ENCODE measurements at regions not wholly inside any gene's neighbourhood (a gene's known extent, or its start where the extent isn't known, plus 50 kb on each side); places are given as distances from the start of the nearest gene placed in this dataset.
A peak's percentile ranks its signal among the peaks of the same experiment; 100 is the strongest.

DNA sequence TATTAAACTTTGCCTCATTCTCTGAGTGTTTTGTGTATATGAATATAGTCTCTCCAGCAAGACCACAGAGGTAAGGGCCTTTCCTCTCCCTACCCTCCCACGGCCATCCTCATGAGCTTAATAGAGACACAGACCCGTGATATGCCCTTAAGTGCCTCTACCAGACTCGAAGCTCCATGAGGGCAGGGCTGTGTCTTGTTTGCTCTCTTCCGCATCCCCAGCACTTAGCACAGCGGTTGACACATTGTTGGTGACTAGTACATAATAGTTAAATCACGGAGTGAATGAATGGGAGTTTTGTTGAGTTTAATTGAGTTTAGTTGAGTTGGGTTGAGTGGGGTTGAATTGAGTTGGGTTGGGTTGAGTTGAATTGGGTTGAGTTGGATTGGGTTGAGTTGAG is 122.3 kb downstream of the ZFP36L2 start:
- no peak overlapping the region for H3K4me3 ChIP-seq (ENCODE audit: extremely low read depth, insufficient read depth, low read length, poor library complexity, severe bottlenecking)
- peaks cover 3% of the 10 kb centered on the region for H3K9me3 ChIP-seq (ENCODE audit: control insufficient read depth, low read length)
- no peaks in the 10 kb centered on the region for H3K36me3 ChIP-seq (ENCODE audit: control insufficient read depth, insufficient read depth, low read length)
- 94 to 100% methylated on average over 6 of the region's 6 CpGs for WGBS, 2 experiments (ENCODE audit: insufficient coverage in 2 of 2)
- H3K27ac ChIP-seq (ENCODE audit: low read depth, low read length, severe bottlenecking) = no peak overlapping the region
- peaks cover 8% of the 10 kb centered on the region for H3K4me1 ChIP-seq (ENCODE audit: control insufficient read depth, insufficient read depth, low read length, poor library complexity, severe bottlenecking)

DNA sequence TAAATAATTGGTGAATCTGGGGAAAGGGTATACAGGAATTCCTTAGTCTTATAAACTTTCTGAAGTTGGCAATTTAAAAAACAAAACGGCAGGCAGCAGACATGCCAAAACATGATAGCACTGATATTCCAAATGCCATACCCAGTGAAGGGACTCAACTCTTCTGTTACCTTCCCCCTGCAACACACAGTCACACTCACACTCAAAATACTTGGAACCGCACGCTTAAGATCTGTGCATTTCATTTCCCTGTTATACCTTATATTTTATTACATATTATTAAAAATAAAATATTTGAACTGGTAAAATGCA is 123.4 kb downstream of the ZFP36L2 start:
- peaks cover 3% of the 10 kb centered on the region for H3K9me3 ChIP-seq (ENCODE audit: control insufficient read depth, low read length)
- H3K4me3 ChIP-seq (ENCODE audit: extremely low read depth, insufficient read depth, low read length, poor library complexity, severe bottlenecking) = no peak overlapping the region
- H3K4me1 ChIP-seq (ENCODE audit: control insufficient read depth, insufficient read depth, low read length, poor library complexity, severe bottlenecking) = peaks cover 8% of the 10 kb centered on the region
- no peak overlapping the region for H3K27ac ChIP-seq (ENCODE audit: low read depth, low read length, severe bottlenecking)
- no peaks in the 10 kb centered on the region for H3K36me3 ChIP-seq (ENCODE audit: control insufficient read depth, insufficient read depth, low read length)
- 100% methylated on average over 1 of the region's 3 CpGs for WGBS, 2 experiments (ENCODE audit: insufficient coverage in 2 of 2)

DNA sequence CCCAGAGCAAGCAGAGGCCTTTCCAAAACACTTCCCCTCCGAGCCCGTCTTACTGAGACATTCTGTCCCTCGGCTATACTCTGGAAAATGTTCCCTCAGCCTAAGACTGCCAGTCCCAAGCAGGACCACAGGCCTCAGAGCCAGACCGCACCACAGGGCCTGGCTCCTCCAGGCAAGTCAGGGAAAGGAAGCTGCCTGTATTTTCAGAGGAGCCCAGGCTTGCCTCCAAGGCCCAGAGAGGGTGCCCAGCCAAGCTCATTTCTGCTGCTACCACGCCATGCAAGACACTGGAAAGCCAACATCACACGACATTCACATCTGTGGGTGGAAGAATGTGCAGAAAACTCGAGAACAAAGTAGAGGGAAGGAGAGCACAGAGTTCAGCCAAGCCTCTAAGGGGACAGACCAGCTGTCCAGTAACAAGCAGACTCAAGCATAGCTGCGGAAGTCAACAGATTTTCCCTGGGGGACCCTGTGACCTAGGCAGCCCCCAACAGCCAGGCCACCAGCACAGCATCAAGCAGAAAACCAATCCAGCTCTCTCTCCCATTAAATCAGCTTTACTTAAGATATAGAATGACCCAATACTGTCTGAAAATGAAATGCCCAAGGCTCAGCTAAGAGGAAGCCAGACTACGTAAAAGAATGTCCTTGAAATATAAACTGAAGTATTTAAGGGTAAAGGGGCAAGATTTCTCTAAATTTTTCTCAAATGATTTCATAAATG is 123.9 kb downstream of the ZFP36L2 start:
- WGBS, 2 experiments (ENCODE audit: insufficient coverage in 2 of 2) = 87 to 98% methylated on average over 7 of the region's 9 CpGs
- Histone ChIP-seq H3K9me3 (ENCODE audit: control insufficient read depth, low read length) (peaks cover 3% of the 10 kb centered on the region), H3K4me1 (ENCODE audit: control insufficient read depth, insufficient read depth, low read length, poor library complexity, severe bottlenecking) (peaks cover 8% of the 10 kb centered on the region), H3K36me3 (ENCODE audit: control insufficient read depth, insufficient read depth, low read length) (no peaks in the 10 kb centered on the region), H3K4me3 (ENCODE audit: extremely low read depth, insufficient read depth, low read length, poor library complexity, severe bottlenecking) (no peak overlapping the region), H3K27ac (ENCODE audit: low read depth, low read length, severe bottlenecking) (no peak overlapping the region)

DNA sequence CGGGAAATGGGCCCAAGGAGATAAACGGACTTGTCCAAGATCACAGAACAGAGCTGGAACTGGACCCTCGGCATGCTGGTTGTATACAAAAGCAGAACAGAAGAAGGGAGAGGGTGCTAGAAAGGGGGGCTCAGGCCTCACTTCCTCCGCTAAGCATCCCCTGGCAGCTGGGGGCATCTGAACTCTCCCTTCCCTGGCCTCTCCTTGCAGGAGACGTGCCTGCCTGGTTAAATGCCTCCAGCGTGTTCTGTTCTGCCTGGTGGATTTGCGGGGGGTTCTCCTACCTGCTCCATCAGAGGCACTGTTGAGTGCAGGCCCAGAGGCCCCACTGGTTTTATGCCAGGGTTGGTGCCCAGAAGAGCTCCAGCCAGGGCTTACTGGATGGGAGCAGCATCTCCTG is 124.7 kb downstream of the ZFP36L2 start:
- 89 to 97% methylated on average over 6 to 7 of the region's 7 CpGs for WGBS, 2 experiments (ENCODE audit: insufficient coverage in 2 of 2)
- H3K36me3 ChIP-seq (ENCODE audit: control insufficient read depth, insufficient read depth, low read length) = no peaks in the 10 kb centered on the region
- no peak overlapping the region for H3K4me3 ChIP-seq (ENCODE audit: extremely low read depth, insufficient read depth, low read length, poor library complexity, severe bottlenecking)
- no peak overlapping the region for H3K27ac ChIP-seq (ENCODE audit: low read depth, low read length, severe bottlenecking)
- peaks cover 8% of the 10 kb centered on the region for H3K4me1 ChIP-seq (ENCODE audit: control insufficient read depth, insufficient read depth, low read length, poor library complexity, severe bottlenecking)
- H3K9me3 ChIP-seq (ENCODE audit: control insufficient read depth, low read length) = peaks cover 3% of the 10 kb centered on the region

DNA sequence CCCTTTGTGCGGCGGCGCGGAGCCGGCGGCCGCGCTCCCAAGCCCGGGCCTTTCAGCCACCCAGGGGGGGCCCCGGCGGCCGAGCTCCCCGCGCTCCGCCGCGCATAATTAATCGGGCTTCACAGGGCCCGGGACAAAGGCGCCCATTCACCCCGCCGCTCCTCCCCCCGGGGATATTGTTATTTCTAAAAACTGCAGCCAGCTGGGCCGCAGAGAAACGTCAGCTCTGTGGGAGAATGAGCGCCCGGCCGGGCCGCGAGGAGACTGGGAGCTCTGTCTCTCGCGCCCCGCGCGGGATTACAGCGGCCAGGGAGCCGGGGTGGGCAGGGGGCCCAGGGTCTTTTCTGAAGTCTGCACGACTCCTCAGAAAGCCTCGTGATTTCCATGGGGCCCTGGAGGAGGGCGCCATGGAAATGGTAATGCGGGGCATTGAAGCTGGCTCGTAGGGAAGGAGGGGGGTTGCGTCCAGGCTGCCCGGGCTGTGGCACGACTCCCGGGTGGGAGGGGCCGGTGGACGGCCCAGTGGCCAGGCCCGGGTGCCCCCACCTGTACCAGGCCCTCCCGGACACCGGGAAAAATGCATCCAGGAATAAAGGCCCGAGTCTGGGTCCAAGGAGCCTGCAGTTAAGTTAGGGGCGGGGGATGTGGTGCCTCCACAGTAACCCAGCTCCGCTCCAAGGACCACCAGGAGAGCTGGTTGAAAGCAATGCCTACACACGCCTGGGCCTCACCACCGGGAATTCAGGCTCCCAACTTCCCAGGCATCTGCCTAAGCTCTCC is 125.3 kb downstream of the ZFP36L2 start:
- Histone ChIP-seq H3K4me1 (ENCODE audit: control insufficient read depth, insufficient read depth, low read length, poor library complexity, severe bottlenecking) (peaks cover 8% of the 10 kb centered on the region), H3K9me3 (ENCODE audit: control insufficient read depth, low read length) (peaks cover 3% of the 10 kb centered on the region), H3K4me3 (ENCODE audit: extremely low read depth, insufficient read depth, low read length, poor library complexity, severe bottlenecking) (no peak overlapping the region), H3K36me3 (ENCODE audit: control insufficient read depth, insufficient read depth, low read length) (no peaks in the 10 kb centered on the region), H3K27ac (ENCODE audit: low read depth, low read length, severe bottlenecking) (peak overlapping the region; percentile 73)
- 15 to 18% methylated on average over 36 to 55 of the region's 56 CpGs for WGBS, 2 experiments (ENCODE audit: insufficient coverage in 2 of 2)

DNA sequence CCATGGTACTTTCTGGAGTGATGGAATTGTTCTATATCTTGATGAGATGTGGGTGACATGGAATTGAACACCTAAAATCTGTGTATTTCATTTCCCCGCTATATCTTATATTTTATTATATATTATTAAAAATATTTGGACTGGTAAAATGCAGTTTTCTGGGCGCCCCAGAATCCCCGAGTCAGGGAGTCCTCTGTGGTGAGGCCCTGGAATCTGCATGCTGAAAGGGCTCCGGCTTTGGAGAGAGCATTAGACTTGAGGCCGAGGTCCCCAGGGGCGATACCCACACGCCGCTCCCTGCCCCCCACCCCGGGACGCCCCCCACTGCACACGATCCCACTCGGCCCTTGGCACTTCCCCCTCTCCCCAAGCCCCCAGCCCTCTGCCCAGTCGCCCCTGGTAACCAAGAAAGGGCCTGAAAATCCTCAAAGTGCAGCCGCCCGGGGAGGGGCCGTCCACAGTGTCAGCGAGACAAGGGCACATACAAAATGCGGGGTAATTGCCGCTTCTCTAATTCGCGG is 126.0 kb downstream of the ZFP36L2 start:
- 26 to 31% methylated on average over 6 to 15 of the region's 21 CpGs for WGBS, 2 experiments (ENCODE audit: insufficient coverage in 2 of 2)
- H3K27ac ChIP-seq (ENCODE audit: low read depth, low read length, severe bottlenecking) = peak overlapping the region; percentile 73

DNA sequence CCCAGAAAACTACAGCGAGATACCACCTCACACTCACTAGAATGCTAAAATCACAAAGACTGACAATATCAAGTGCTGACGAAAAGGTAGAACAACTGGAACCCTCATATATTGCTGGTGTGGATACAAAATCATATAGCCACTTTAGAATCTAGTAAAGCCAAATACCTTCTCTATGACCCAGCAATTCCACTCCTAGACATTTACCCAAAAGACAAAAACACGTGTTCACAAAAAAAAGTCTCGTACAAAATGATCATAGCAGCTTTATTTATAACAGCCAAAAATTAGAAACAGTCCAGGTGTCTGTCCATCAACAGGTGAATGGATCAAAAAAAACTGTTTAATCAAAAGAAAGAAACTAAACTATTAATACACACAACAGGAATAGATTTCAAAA is 126.6 kb downstream of the ZFP36L2 start:
- H3K9me3 ChIP-seq (ENCODE audit: control insufficient read depth, low read length) = peaks cover 6% of the 10 kb centered on the region
- H3K27ac ChIP-seq (ENCODE audit: low read depth, low read length, severe bottlenecking) = no peak overlapping the region
- 60 to 97% methylated on average over 1 to 4 of the region's 4 CpGs for WGBS, 2 experiments (ENCODE audit: insufficient coverage in 2 of 2)
- peaks cover 8% of the 10 kb centered on the region for H3K4me1 ChIP-seq (ENCODE audit: control insufficient read depth, insufficient read depth, low read length, poor library complexity, severe bottlenecking)
- H3K4me3 ChIP-seq (ENCODE audit: extremely low read depth, insufficient read depth, low read length, poor library complexity, severe bottlenecking) = no peak overlapping the region
- no peaks in the 10 kb centered on the region for H3K36me3 ChIP-seq (ENCODE audit: control insufficient read depth, insufficient read depth, low read length)

More for the DNA sequence above, 126.0 kb downstream of the ZFP36L2 start:
- H3K9me3 ChIP-seq (ENCODE audit: control insufficient read depth, low read length) = peaks cover 3% of the 10 kb centered on the region
- no peaks in the 10 kb centered on the region for H3K36me3 ChIP-seq (ENCODE audit: control insufficient read depth, insufficient read depth, low read length)
- peaks cover 8% of the 10 kb centered on the region for H3K4me1 ChIP-seq (ENCODE audit: control insufficient read depth, insufficient read depth, low read length, poor library complexity, severe bottlenecking)
- no peak overlapping the region for H3K4me3 ChIP-seq (ENCODE audit: extremely low read depth, insufficient read depth, low read length, poor library complexity, severe bottlenecking)

DNA sequence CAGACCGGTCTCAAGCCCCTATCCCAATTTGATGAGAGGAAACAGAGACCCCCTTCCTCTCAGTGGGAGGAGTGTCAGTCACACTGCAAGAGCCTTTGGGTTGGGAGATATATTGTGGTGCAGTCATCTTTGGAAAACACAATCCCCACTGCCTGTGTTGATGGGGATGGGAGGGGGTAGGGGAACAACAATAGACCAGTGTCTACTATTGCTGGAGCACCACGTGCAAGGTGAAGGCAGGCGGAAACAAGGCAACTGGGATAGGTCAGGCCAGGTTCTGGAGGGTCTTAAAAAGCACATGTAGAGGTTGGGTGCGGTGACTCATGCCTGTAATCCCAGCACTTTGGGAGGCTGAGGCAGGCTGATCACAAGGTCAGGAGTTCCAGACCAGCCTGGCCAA is 127.9 kb downstream of the ZFP36L2 start:
- H3K4me3 ChIP-seq (ENCODE audit: extremely low read depth, insufficient read depth, low read length, poor library complexity, severe bottlenecking) = no peak overlapping the region
- H3K27ac ChIP-seq (ENCODE audit: low read depth, low read length, severe bottlenecking) = no peak overlapping the region
- peaks cover 8% of the 10 kb centered on the region for H3K4me1 ChIP-seq (ENCODE audit: control insufficient read depth, insufficient read depth, low read length, poor library complexity, severe bottlenecking)
- H3K36me3 ChIP-seq (ENCODE audit: control insufficient read depth, insufficient read depth, low read length) = no peaks in the 10 kb centered on the region
- H3K9me3 ChIP-seq (ENCODE audit: control insufficient read depth, low read length) = peaks cover 7% of the 10 kb centered on the region
- WGBS, 2 experiments (ENCODE audit: insufficient coverage in 2 of 2) = 90 to 92% methylated on average over 3 of the region's 4 CpGs

DNA sequence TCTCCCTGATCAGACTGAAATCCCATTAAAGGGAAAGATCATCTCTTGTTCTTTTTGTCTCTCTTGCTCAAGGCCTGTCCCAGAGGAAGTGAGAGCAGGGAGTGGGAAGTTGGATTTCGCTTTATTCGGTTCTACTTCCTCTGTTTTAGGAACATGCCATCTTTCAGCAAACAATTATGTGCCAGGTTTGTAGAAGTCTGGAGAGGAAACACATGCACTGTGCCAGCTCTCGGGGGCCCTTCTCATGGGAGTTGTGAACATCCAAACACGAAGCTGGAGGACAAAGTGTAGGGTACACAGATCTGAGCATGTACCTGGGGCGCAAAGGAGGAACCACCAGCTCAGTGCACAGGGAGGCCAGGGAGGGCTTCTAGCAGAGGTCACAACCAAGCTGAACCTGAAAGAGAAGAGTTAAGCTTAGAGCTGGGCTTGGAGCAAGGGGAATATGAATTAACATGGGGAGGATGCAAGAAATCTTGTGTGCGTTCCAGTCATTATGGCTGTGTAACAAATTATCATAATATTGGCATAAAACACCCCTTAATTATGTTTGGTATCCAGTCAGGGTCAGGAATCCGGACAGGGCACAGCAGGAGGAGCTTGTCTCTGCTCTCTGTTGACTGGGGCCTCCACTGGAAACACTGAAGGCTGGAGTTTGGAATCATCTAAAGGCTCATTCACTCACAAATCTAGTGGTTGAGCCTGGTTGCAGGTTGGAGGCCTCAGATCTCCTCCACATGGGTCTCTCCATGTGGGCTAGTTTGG is 128.6 kb downstream of the ZFP36L2 start:
- Histone ChIP-seq H3K4me1 (ENCODE audit: control insufficient read depth, insufficient read depth, low read length, poor library complexity, severe bottlenecking) (peaks cover 8% of the 10 kb centered on the region), H3K9me3 (ENCODE audit: control insufficient read depth, low read length) (peaks cover 7% of the 10 kb centered on the region), H3K27ac (ENCODE audit: low read depth, low read length, severe bottlenecking) (no peak overlapping the region), H3K4me3 (ENCODE audit: extremely low read depth, insufficient read depth, low read length, poor library complexity, severe bottlenecking) (no peak overlapping the region), H3K36me3 (ENCODE audit: control insufficient read depth, insufficient read depth, low read length) (no peaks in the 10 kb centered on the region)
- WGBS, 2 experiments (ENCODE audit: insufficient coverage in 2 of 2) = 69 to 83% methylated on average over 4 to 6 of the region's 7 CpGs

DNA sequence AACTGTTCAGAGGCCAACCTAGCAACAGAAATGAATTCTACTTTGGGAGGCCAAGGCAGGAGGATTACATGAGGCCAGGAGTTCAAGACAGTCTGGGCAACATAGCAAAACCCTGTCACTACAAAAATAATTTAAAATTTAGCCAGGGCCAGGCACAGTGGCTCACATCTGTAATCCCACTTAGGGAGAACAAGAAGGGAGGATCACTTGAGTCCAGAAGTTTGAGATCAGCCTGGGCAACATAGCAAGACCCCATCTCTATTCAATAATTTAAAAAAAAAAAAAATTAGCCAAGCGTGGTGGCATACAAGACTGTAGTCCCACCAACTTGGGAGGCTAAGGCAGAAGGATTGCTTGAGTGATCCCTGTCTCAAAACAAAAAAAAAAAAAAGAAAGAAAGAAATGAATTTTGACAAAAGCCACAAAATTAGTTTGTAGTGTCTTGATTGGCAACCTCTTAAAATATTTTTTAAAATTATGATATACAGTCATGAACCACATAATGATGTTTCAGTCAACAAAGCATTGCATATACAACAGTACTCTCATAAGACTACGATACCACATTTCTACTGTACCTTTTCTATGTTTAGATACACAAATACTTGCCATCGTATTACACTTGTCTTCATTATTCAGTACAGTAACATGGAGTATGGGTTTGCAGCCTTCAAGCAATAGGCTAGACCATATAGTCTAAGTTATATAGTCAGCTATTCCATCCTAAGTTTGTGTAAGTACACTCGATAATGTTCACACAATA is 130.7 kb downstream of the ZFP36L2 start:
- peaks cover 9% of the 10 kb centered on the region for H3K9me3 ChIP-seq (ENCODE audit: control insufficient read depth, low read length)
- H3K4me3 ChIP-seq (ENCODE audit: extremely low read depth, insufficient read depth, low read length, poor library complexity, severe bottlenecking) = no peak overlapping the region
- H3K36me3 ChIP-seq (ENCODE audit: control insufficient read depth, insufficient read depth, low read length) = no peaks in the 10 kb centered on the region
- no peak overlapping the region for H3K27ac ChIP-seq (ENCODE audit: low read depth, low read length, severe bottlenecking)
- 100% methylated on average over 1 of the region's 4 CpGs for WGBS, 2 experiments (ENCODE audit: insufficient coverage in 2 of 2)
- H3K4me1 ChIP-seq (ENCODE audit: control insufficient read depth, insufficient read depth, low read length, poor library complexity, severe bottlenecking) = no peaks in the 10 kb centered on the region
